Esophagus squamous epithelium (tissue), 5 donors: ENCODE measurements at regions not wholly inside any gene's neighbourhood (a gene's known extent, or its start where the extent isn't known, plus 50 kb on each side); places are given as distances from the start of the nearest gene placed in this dataset.
"Not testable (repeated sequence)": the region's sequence is repeated elsewhere in the genome, so short reads cannot be mapped to it uniquely, and the experiment has no call there.

ENCODE experiments used
- DNase-seq: peaks from one replicate; lab custom pipeline; 2025; lab: John Stamatoyannopoulos, UW
- H3K27ac ChIP-seq, 4 donors: fragments of 200-600 bp; sonication (generic); one replicate each; pipeline ENCODE4 v1.5.1; 2016 to 2019; ENCODE audit warnings: mild to moderate bottlenecking in 1 of 4
- H3K27me3 ChIP-seq, 4 donors: fragments of 200-600 bp; sonication (generic); 1 replicate in 3 of 4; 2 replicates in 1 of 4; pipeline versions ENCODE4 v1.5.1 to v1.6.0; 2017 to 2021; ENCODE audit warnings: antibody characterized with exemption in 1 of 4
- H3K36me3 ChIP-seq, 3 donors: fragments of 200-600 bp; sonication (generic); one replicate each; pipeline ENCODE4 v1.5.1; 2016 to 2019
- H3K4me1 ChIP-seq, 3 donors: fragments of 200-600 bp; sonication (generic); one replicate each; pipeline ENCODE4 v1.5.1; 2017 to 2019
- H3K4me3 ChIP-seq, 4 donors: fragments of 200-600 bp; sonication (generic); 1 replicate in 3 of 4; 2 replicates in 1 of 4; pipeline ENCODE4 v1.5.1; 2016 to 2019; ENCODE audit warnings: mild to moderate bottlenecking in 2 of 4, moderate library complexity in 1 of 4
- H3K9me3 ChIP-seq, 3 donors: fragments of 200-600 bp; sonication (generic); one replicate each; pipeline ENCODE4 v1.5.1; 2016 to 2019
- CTCF ChIP-seq, 6 experiments: fragments of 450-650 bp in 4 of 6; fragments of 200-600 bp in 2 of 6; sonication (generic) in 2 of 6; IDR thresholded peaks; one replicate each; pipeline ENCODE4 v1.5.1; 2016 to 2019; ENCODE audit warnings: antibody characterized with exemption in 6 of 6, mild to moderate bottlenecking in 4 of 6, moderate library complexity in 4 of 6
- POLR2A ChIP-seq, 4 donors: fragments of 450-650 bp; IDR thresholded peaks; one replicate each; pipeline ENCODE4 v1.6.1; 2017; ENCODE audit warnings: antibody characterized with exemption in 4 of 4, mild to moderate bottlenecking in 4 of 4, moderate library complexity in 3 of 4
- WGBS, 2 donors: methylation state at CpG; one replicate each; pipeline ENCODE4 v1.1.5; 2018; 5-methylcytosine and 5-hydroxymethylcytosine counted together
- intact Hi-C: fragments of 100-400 bp; cut with DNase I; formaldehyde crosslinking; loops from one replicate; pipeline ENCODE4 v1.15.0; 2022
- donor health status: DM: yes; HTN: yes; CAD: no.

- no peak overlapping the region for H3K4me3 ChIP-seq
- no peaks in the 10 kb centered on the region for H3K9me3 ChIP-seq
- no peak overlapping the region for H3K27ac ChIP-seq
- DNase-seq, result no peak
- no peaks in the 10 kb centered on the region for H3K27me3 ChIP-seq
- TF ChIP-seq POLR2A (IDR thresholded peaks at IDR 0.05) (no peak), CTCF (IDR thresholded peaks at IDR 0.05) (no peak)
- intact Hi-C loops, result no loop called here
- H3K36me3 ChIP-seq, result no peaks in the 10 kb centered on the region
- H3K4me1 ChIP-seq, result no peaks in the 10 kb centered on the region
Observed at GRCh38 chr11:38130514-38130913, 1532.5 kb upstream of the RAG2 start.

GRCh38 chr11:38123673-38124072 is 1525.6 kb upstream of the RAG2 start:
- H3K27ac ChIP-seq, result no peak overlapping the region
- H3K4me3 ChIP-seq, result no peak overlapping the region
- no peaks in the 10 kb centered on the region for H3K27me3 ChIP-seq
- H3K4me1 ChIP-seq, result no peaks in the 10 kb centered on the region
- H3K36me3 ChIP-seq, result no peaks in the 10 kb centered on the region
- TF ChIP-seq CTCF (IDR thresholded peaks at IDR 0.05) (no peak), POLR2A (IDR thresholded peaks at IDR 0.05) (no peak)
- DNase-seq, result no peak
- intact Hi-C loops, result no loop called here
- 59 to 74% methylated on average over 9 of the region's 9 CpGs for WGBS, 2 donors
- H3K9me3 ChIP-seq, result no peaks in the 10 kb centered on the region

GRCh38 chr11:38116616-38117015 is 1518.6 kb upstream of the RAG2 start:
- DNase-seq, H3K4me1 ChIP-seq, H3K36me3 ChIP-seq, H3K27me3 ChIP-seq, H3K27ac ChIP-seq, intact Hi-C loops, H3K4me3 ChIP-seq: not testable (repeated sequence)
- WGBS, 2 donors, result 84 to 98% methylated on average over 4 to 5 of the region's 5 CpGs
- peaks cover 0 to 10% (median 0%) of the 10 kb centered on the region in 3 donors for H3K9me3 ChIP-seq

GRCh38 chr11:38115381-38115780 is 1517.3 kb upstream of the RAG2 start:
- H3K36me3 ChIP-seq, H3K27ac ChIP-seq, H3K27me3 ChIP-seq, intact Hi-C loops, H3K4me3 ChIP-seq, DNase-seq, H3K4me1 ChIP-seq: not testable (repeated sequence)
- WGBS, 2 donors, result 47 to 57% methylated on average over 3 of the region's 3 CpGs
- H3K9me3 ChIP-seq, result peaks cover 0 to 21% (median 0%) of the 10 kb centered on the region in 3 donors

GRCh38 chr11:38100836-38101462 is 1502.9 kb upstream of the RAG2 start:
- Histone ChIP-seq H3K4me1 (no peaks in the 10 kb centered on the region), H3K36me3 (no peaks in the 10 kb centered on the region), H3K27ac (no peak overlapping the region), H3K9me3 (no peaks in the 10 kb centered on the region), H3K4me3 (no peak overlapping the region), H3K27me3 (no peaks in the 10 kb centered on the region)
- DNase-seq, result no peak
- intact Hi-C loops, result no loop called here
- TF ChIP-seq POLR2A (IDR thresholded peaks at IDR 0.05), result no peak
- TF ChIP-seq CTCF (IDR thresholded peaks at IDR 0.05), result no peak
- WGBS, 2 donors, result 35 to 57% methylated on average over 4 of the region's 4 CpGs

- Histone ChIP-seq H3K4me3 (no peak overlapping the region), H3K9me3 (no peaks in the 10 kb centered on the region), H3K36me3 (no peaks in the 10 kb centered on the region), H3K27me3 (no peaks in the 10 kb centered on the region), H3K27ac (no peak overlapping the region), H3K4me1 (no peaks in the 10 kb centered on the region)
- no peak for DNase-seq
- 73 to 85% methylated on average over 2 of the region's 2 CpGs for WGBS, 2 donors
- intact Hi-C loops, result no loop called here
- TF ChIP-seq POLR2A (IDR thresholded peaks at IDR 0.05) (no peak), CTCF (IDR thresholded peaks at IDR 0.05) (no peak)
Observed at GRCh38 chr11:38095268-38095667, 1497.2 kb upstream of the RAG2 start.
